Inferior parietal cortex (tissue), 1 donor: ENCODE measurements at regions not wholly inside any gene's neighbourhood (a gene's known extent, or its start where the extent isn't known, plus 50 kb on each side); places are given as distances from the start of the nearest gene placed in this dataset.
A peak's percentile ranks its signal among the peaks of the same experiment; 100 is the strongest.
"Not testable (repeated sequence)": the region's sequence is repeated elsewhere in the genome, so short reads cannot be mapped to it uniquely, and the experiment has no call there.

ENCODE experiments used
- DNase-seq: peaks from one replicate; pipeline ENCODE4 v3.0.0-alpha.2; 2016; ENCODE audit errors: extremely low spot score

- DNase-seq = no peak
These were observed 148.1 kb upstream of the ZNF608 start for GRCh38 chr5:124894541-124894940.

DNA sequence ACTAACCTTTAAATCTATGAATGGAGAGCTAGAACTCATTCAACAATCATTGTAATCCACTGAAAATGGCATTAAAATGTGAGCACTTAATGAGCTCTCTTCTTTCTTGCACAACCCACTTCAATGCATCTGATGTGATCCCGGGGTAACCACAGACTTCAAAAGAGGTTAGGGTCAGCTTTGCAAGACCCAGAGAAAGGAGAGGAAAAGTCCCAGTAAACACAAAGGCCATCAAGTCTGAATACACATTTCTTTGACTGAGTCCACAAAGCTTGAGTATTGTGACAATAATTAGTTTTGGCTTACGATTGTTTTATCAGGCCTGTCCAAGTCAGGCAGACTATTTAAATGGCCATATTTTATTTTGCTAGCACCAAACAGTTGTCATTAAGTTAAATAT, 148.8 kb upstream of the ZNF608 start:
- DNase-seq = no peak

- DNase-seq = no peak
These were observed 154.6 kb upstream of the ZNF608 start for GRCh38 chr5:124901081-124901480.

DNA sequence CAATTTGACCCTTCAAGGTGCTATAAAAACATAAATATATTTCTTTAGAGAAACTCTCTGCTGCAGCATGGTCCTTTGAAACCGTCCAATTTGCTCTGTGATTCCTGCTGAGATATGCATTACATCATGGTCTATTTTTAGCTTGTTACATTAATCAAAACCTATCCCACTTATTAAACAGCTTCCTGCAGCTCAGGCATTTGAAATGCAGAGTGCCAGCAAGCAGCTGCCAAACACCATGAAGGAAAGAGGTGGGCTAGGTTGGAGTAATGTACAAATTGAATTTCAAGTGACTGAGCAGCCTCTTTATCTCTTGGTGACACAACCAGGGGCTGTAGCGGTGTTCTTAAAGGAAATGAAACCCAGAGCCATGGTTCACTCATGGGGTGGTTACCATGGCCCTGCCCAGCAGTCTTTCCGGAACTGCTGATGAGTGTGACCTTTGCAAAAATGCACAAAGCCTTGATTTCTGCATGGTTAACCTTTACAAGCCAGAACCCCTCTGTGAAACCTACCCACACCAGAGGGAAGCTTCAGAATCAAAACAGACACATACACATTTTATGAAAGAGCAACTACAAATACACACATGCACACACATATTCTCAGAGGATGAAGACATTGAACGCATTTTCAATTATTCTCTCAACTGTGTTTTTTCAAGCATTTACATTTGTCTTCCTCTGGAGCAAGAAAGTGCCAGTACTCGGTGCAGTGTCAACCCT, 155.8 kb upstream of the ZNF608 start:
- no peak for DNase-seq

DNA sequence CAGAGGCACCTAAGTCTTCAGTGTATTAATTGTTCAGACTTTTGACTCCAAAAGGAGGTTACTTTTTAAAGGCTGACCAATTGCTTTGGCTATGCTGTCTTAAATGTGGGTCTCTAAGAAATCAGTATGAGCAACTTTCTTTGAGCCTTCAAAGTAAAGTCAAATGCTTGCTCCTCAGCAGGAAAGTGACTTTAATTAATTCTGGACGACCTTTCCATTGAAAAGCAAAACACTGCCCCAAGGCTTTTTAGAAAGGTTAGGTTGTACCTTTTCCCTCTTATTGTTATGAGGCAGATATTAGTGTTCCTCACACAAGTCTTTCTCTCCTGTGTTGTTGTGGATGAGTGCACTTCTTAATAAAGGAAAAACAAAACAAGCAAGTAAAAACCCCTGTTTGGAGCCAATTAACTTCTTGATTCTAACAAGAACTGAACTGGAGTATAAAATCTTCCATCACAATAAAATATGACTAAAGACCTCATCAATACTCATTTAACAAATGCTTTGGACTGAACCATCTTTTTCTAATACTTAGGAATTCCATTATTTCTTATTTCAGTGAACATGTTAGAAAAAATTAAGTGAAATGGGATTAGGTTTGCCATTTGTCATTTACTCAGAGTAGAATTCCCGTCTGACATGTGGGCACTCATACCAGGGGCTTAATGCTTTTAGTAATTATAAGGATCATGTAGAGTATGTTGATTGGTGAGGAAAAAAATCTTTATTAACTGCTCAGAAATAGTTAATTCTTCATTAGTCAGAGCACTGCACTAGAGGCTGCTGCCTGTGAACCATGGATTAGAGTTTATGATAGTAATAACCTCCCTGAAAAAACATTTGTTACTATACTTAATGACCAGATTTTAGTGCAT, 159.1 kb upstream of the ZNF608 start:
- no peak for DNase-seq

DNA sequence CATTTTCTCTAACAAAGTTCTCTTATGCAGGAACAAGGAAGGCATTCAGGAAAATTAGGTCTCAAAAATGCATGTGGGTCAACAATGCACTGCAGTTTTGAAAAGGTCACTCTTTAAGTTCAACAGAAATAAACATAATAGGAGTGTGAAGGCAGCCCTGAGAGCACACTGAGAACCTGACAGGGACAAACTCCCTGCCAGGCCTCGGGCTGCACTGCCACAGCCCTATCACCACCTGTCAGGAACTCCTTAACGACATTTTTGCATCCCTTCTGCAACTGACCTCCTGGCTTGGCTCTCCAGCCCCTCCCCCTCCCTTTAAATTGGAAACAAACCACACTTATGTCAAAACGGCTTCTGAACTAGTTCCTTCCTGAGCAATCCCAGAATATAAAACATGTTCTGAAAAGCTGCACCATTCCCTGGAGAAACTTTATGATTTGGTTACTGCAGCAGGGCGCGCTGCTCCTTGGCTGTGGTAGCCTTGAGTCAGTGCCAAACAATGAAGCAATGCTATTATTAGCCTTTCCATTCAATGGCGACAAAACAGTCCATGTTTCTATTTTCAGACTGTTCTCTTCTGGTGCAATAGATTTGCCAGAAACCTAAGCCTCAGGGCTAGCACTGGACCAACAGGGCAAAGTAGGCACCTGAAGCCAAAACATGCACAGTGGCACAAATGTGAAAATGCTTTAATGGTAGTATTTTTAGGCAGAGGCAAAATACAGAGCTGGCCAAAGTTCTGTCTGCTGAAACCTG, 160.1 kb upstream of the ZNF608 start:
- DNase-seq = peak; percentile 86

DNA sequence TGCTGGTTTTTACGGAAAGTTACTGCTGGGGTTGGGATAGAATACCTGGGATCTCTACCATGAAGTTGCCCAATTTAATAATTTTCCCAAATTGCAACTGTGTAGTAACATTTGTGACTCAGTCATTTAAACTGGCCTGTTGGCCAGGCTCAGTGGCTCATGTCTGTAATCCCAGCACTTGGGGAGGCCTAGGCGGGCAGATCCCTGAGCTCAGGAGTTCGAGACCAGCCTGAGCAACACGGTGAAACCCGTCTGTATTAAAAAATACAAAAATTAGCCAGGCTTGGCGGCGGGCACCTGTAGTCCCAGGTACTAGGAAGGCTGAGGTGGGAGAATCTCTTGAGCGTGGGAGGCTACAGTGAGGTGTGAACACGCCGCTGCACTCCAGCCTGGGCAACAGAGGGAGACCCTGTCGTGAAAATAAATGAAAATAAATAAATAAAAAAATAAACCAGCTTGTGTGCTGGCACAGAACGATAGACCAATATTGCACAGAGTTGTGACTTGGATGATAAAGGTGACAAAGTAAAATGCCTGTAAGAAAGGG, 160.7 kb upstream of the ZNF608 start:
- DNase-seq = no peak

GRCh38 chr5:124908581-124909451, 162.4 kb upstream of the ZNF608 start:
- DNase-seq = no peak

- DNase-seq = no peak
These were observed 163.3 kb upstream of the ZNF608 start for GRCh38 chr5:124909734-124910133.

- DNase-seq = no peak
These were observed 164.0 kb upstream of the ZNF608 start for GRCh38 chr5:124910354-124911016.

DNA sequence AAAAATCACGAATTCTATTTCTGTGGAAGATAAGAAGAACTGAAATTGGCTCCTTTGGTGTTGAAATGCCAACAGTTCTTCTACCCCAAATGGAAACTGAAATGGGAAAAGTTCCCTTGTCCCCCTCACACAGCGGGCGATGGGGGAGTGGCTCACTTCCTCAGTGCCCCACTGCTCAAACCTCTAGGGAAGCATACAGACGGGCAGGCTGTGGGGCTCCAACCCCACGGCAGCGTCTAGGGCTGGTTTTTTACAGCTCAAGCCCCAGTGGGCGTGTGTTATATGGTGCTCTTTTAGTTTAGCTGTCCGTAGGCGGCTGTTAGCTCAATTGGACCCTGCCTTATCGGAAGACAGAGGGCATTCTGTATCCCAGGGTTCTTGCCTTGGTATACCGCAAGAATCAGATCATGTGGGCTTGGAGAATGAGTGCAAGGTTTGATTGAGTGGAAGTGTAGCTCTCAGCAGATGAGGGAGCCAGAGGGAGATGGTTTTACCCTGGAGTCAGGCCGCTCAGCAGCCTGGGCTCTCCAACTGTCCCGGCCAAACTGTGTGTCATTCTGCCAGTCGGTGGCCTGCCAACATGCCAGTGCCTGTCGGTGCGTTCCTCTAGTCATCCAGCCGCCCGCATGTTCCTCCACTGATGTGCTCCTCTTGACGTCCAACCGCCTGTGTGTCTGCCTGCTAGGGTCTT, 166.3 kb upstream of the ZNF608 start:
- no peak for DNase-seq

DNA sequence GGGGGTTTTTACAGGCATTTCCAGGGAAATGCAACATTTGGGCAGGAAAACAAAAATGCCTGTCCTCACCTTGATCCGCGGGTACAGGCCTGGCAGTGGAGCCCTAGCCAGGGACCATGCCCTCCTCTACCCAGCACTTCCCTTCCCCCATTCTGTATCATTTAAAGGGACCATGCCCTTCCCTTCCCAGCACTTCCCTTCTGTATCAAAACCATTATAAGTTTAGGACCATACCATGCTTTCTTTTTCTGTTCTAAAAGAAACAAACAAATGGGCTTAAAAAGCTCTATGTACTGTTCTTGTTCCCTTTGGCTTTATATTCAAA, 166.9 kb upstream of the ZNF608 start:
- DNase-seq = no peak

DNA sequence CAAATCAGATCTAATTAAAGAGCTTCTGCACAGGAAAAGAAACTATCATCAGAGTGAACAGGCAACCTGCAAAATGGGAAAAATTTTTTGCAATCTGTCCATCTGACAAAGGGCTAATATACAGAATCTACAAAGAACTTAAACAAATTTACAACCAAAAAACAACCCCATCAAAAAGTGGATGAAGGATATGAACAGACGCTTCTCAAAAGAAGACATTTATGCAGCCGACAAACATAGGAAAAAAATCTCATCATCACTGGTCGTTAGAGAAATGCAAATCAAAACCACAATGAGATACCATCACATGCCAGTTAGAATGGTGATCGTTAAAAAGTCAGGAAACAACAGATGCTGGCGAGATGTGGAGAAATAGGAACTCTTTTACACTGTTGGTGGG, 169.9 kb upstream of the ZNF608 start:
- DNase-seq = not testable (repeated sequence)

GRCh38 chr5:124918618-124919017, 172.2 kb upstream of the ZNF608 start:
- DNase-seq = no peak

DNA sequence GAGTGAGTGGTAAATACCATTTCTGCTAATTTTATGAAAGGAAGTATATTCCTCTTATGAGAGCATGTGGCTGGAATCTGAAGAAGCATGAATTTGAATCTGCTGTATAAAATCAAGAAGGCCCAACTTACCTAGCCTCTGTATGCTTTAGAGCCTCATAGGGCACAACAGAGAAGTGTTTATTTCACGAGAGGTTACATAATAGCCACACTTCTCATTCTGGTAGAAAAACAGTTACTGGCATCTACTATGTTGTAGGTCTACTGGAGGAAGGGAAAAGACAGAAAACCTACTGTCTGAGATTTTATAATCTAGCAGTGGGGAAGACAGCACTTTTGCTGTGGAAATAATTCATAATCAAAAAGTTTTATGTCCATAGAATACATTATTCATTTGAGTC, 172.6 kb upstream of the ZNF608 start:
- no peak for DNase-seq

GRCh38 chr5:124919747-124920525, 173.5 kb upstream of the ZNF608 start:
- no peak for DNase-seq

GRCh38 chr5:124920909-124921666, 174.6 kb upstream of the ZNF608 start:
- no peak for DNase-seq

GRCh38 chr5:124921694-124922093, 175.3 kb upstream of the ZNF608 start:
- DNase-seq = no peak
